ENCODE measurements at regions not wholly inside any gene's neighbourhood (a gene's known extent, or its start where the extent isn't known, plus 50 kb on each side); places are given as distances from the start of the nearest gene placed in this dataset.

DNA sequence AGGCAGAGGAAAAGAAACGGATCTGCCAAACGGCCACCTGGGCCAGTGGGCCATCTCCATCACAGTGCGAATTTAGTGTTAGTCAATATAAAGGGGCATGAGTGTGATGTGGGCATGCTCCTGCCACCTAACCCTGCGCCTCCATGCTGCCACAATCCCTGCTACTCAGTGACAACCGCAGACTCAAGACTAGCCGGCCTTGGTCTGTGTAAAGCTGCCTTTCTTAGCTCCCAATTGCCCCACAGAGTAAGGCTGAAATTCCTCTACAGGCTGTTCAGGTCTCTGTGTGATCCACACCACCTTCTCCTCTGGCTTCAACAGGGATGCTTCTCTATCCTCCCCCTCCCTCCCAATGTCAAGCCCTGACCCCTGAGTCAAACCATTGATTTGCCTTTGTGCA lies 269.7 kb downstream of the XXYLT1 start:
- no peak for TF ChIP-seq EZH2 (IDR thresholded peaks at IDR 0.05; ENCODE audit: borderline replicate concordance, insufficient read depth, low read depth, low read length, poor library complexity, severe bottlenecking)
- TF ChIP-seq, protein P1, sequence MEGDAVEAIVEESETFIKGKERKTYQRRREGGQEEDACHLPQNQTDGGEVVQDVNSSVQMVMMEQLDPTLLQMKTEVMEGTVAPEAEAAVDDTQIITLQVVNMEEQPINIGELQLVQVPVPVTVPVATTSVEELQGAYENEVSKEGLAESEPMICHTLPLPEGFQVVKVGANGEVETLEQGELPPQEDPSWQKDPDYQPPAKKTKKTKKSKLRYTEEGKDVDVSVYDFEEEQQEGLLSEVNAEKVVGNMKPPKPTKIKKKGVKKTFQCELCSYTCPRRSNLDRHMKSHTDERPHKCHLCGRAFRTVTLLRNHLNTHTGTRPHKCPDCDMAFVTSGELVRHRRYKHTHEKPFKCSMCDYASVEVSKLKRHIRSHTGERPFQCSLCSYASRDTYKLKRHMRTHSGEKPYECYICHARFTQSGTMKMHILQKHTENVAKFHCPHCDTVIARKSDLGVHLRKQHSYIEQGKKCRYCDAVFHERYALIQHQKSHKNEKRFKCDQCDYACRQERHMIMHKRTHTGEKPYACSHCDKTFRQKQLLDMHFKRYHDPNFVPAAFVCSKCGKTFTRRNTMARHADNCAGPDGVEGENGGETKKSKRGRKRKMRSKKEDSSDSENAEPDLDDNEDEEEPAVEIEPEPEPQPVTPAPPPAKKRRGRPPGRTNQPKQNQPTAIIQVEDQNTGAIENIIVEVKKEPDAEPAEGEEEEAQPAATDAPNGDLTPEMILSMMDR (IDR thresholded peaks at IDR 0.05), result no peak

Data from B cell (primary cell).